NB4 (cell line): ENCODE measurements at regions not wholly inside any gene's neighbourhood (a gene's known extent, or its start where the extent isn't known, plus 50 kb on each side); places are given as distances from the start of the nearest gene placed in this dataset.

Experiments
- POLR2A ChIP-seq: IDR thresholded peaks from 2 replicates; pipeline ENCODE4 v1.6.1; 2011; ENCODE audit warnings: mild to moderate bottlenecking; ENCODE audit not compliant: insufficient read length; ENCODE audit errors: extremely low read depth
- TF ChIP-seq, protein P1 (sequence below): IDR thresholded peaks from one replicate; pipeline ENCODE4 v1.5.1; 2012; ENCODE audit warnings: low read depth, low read length
- TF ChIP-seq, protein P2 (sequence below): IDR thresholded peaks from 2 replicates; pipeline ENCODE4 v1.6.1; 2011; ENCODE audit warnings: low read depth, low read length

DNA sequence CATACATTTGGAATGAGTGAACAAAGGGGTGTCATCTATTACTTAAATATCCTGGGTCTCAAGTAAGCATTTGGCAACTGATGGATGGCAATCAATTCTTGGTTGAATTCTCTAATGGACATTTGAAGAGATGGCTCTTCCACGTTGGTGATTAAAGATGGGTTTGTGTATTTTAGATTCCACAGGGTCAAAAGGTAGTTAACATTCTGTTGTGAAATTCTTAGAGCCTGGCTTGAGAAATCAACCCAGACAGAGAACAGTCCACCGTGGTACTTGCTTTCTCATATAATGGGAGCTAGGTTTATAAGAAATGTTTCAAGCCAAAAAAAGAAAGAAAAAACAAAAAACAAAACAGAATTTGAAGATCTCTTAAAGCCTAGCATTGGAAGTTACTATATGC is 355.9 kb upstream of the PITX2 start:
- TF ChIP-seq, protein P1, sequence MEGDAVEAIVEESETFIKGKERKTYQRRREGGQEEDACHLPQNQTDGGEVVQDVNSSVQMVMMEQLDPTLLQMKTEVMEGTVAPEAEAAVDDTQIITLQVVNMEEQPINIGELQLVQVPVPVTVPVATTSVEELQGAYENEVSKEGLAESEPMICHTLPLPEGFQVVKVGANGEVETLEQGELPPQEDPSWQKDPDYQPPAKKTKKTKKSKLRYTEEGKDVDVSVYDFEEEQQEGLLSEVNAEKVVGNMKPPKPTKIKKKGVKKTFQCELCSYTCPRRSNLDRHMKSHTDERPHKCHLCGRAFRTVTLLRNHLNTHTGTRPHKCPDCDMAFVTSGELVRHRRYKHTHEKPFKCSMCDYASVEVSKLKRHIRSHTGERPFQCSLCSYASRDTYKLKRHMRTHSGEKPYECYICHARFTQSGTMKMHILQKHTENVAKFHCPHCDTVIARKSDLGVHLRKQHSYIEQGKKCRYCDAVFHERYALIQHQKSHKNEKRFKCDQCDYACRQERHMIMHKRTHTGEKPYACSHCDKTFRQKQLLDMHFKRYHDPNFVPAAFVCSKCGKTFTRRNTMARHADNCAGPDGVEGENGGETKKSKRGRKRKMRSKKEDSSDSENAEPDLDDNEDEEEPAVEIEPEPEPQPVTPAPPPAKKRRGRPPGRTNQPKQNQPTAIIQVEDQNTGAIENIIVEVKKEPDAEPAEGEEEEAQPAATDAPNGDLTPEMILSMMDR = no peak
- TF ChIP-seq POLR2A = no peak
- TF ChIP-seq, protein P2, sequence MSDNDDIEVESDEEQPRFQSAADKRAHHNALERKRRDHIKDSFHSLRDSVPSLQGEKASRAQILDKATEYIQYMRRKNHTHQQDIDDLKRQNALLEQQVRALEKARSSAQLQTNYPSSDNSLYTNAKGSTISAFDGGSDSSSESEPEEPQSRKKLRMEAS = no peak
